ENCODE measurements at regions not wholly inside any gene's neighbourhood (a gene's known extent, or its start where the extent isn't known, plus 50 kb on each side); places are given as distances from the start of the nearest gene placed in this dataset.

DNA sequence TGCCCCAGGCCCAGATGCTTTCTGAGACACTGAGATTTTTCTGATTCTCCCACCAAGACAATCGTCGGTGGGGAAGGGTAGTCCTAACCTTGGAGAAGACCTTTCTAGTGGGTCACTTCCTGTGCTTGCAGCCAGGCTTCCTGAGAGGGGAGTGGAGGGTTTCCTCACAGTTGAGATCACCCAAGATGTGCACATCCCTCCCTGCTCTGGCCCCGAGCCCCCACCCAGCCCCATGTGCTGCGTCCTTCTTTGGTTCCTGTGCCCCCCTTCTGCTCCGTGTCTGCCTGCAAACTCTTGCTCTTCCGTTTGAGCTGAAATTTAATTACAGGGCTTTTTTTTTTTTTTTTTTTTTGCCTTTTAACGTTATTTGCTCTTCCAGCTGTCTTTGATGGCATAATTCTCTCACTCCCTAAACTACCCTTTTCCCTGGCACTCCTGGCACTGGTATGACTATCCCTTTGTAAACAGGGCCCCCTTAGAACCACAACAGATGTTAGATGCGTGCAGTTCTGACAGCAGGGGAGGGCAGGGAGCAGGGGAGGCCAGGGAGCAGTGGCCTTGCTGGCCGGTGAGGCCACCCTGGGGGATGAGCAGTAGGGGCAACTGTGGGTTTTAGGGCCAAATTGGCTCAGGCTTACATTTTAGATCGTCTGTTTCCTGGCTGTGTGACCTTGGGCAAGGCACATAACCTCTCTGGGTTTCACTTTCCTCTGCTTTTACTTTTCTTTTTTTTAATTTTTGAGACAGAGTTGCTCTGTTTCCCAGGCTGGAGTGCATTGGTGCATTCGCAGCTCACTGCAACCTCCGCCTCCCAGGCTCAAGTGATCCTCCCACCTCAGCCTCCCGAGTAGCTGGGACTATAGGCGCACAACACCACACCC is 144.5 kb downstream of the PHETA1 start:
- TF ChIP-seq, protein P1, sequence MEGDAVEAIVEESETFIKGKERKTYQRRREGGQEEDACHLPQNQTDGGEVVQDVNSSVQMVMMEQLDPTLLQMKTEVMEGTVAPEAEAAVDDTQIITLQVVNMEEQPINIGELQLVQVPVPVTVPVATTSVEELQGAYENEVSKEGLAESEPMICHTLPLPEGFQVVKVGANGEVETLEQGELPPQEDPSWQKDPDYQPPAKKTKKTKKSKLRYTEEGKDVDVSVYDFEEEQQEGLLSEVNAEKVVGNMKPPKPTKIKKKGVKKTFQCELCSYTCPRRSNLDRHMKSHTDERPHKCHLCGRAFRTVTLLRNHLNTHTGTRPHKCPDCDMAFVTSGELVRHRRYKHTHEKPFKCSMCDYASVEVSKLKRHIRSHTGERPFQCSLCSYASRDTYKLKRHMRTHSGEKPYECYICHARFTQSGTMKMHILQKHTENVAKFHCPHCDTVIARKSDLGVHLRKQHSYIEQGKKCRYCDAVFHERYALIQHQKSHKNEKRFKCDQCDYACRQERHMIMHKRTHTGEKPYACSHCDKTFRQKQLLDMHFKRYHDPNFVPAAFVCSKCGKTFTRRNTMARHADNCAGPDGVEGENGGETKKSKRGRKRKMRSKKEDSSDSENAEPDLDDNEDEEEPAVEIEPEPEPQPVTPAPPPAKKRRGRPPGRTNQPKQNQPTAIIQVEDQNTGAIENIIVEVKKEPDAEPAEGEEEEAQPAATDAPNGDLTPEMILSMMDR (conservative IDR thresholded peaks at IDR 0.05), result no peak
- no peak for TF ChIP-seq ZFX (IDR thresholded peaks at IDR 0.05)
